ENCODE measurements at regions not wholly inside any gene's neighbourhood (a gene's known extent, or its start where the extent isn't known, plus 50 kb on each side); places are given as distances from the start of the nearest gene placed in this dataset.
"Not testable (repeated sequence)": the region's sequence is repeated elsewhere in the genome, so short reads cannot be mapped to it uniquely, and the experiment has no call there.

- Histone ChIP-seq H3K36me3 (no peaks in the 10 kb centered on the region), H3K27ac (no peak overlapping the region), H3K4me1 (no peaks in the 10 kb centered on the region), H3K27me3 (peaks cover 0 to 3% (median 0%) of the 10 kb centered on the region in 3 donors), H3K9me3 (no peaks in the 10 kb centered on the region), H3K4me3 (no peak overlapping the region)
- in situ Hi-C loops (cut with MboI; ENCODE audit: low sequenced_read_pairs in 4 of 4) (no loop called here), intact Hi-C loops (cut with DNase I; ENCODE audit: low total_unique reads) (no loop called here)
- ATAC-seq = no peak
- no peak for TF ChIP-seq POLR2A (IDR thresholded peaks at IDR 0.05)
- no peak for DNase-seq
These were observed 115.4 kb downstream of the CRYAA start for GRCh38 chr21:43284238-43284637.

GRCh38 chr21:43283925-43284221 is 115.1 kb downstream of the CRYAA start:
- in situ Hi-C loops (cut with MboI; ENCODE audit: low sequenced_read_pairs in 4 of 4); intact Hi-C loops (cut with DNase I; ENCODE audit: low total_unique reads); H3K36me3 ChIP-seq; H3K4me1 ChIP-seq; ATAC-seq; H3K27ac ChIP-seq; DNase-seq; H3K4me3 ChIP-seq; H3K27me3 ChIP-seq; H3K9me3 ChIP-seq: not testable (repeated sequence)

GRCh38 chr21:43283136-43283924 is 114.5 kb downstream of the CRYAA start:
- intact Hi-C loops (cut with DNase I; ENCODE audit: low total_unique reads) = no loop called here
- H3K4me1 ChIP-seq = no peaks in the 10 kb centered on the region
- in situ Hi-C loops (cut with MboI; ENCODE audit: low sequenced_read_pairs in 4 of 4) = no loop called here
- H3K27ac ChIP-seq = no peak overlapping the region
- peaks cover 0 to 7% (median 0%) of the 10 kb centered on the region in 3 donors for H3K27me3 ChIP-seq
- no peak overlapping the region for H3K4me3 ChIP-seq
- no peaks in the 10 kb centered on the region for H3K36me3 ChIP-seq
- ATAC-seq (no peak), DNase-seq (no peak)
- TF ChIP-seq POLR2A (IDR thresholded peaks at IDR 0.05) = no peak
- no peak for TF ChIP-seq CTCF (IDR thresholded peaks at IDR 0.05 in 4 of 5, conservative IDR thresholded peaks at IDR 0.05 in 1 of 5)
- H3K9me3 ChIP-seq = no peaks in the 10 kb centered on the region

GRCh38 chr21:43282358-43283120 is 113.7 kb downstream of the CRYAA start:
- Histone ChIP-seq H3K27me3 (peaks cover 0 to 7% (median 0%) of the 10 kb centered on the region in 3 donors), H3K9me3 (no peaks in the 10 kb centered on the region), H3K4me3 (no peak overlapping the region), H3K36me3 (no peaks in the 10 kb centered on the region), H3K4me1 (no peaks in the 10 kb centered on the region), H3K27ac (no peak overlapping the region)
- TF ChIP-seq CTCF (IDR thresholded peaks at IDR 0.05 in 4 of 5, conservative IDR thresholded peaks at IDR 0.05 in 1 of 5) (no peak), POLR2A (IDR thresholded peaks at IDR 0.05) (no peak)
- peak in 1 of 2 donors; percentile 12 for ATAC-seq
- intact Hi-C loops (cut with DNase I; ENCODE audit: low total_unique reads) (no loop called here), in situ Hi-C loops (cut with MboI; ENCODE audit: low sequenced_read_pairs in 4 of 4) (no loop called here)
- no peak for DNase-seq

- Histone ChIP-seq H3K9me3 (no peaks in the 10 kb centered on the region), H3K27me3 (peaks cover 0 to 7% (median 0%) of the 10 kb centered on the region in 3 donors), H3K4me3 (no peak overlapping the region), H3K27ac (no peak overlapping the region), H3K4me1 (no peaks in the 10 kb centered on the region), H3K36me3 (no peaks in the 10 kb centered on the region)
- TF ChIP-seq CTCF (IDR thresholded peaks at IDR 0.05 in 4 of 5, conservative IDR thresholded peaks at IDR 0.05 in 1 of 5) = no peak
- no peak for TF ChIP-seq POLR2A (IDR thresholded peaks at IDR 0.05)
- in situ Hi-C loops (cut with MboI; ENCODE audit: low sequenced_read_pairs in 4 of 4) (no loop called here), intact Hi-C loops (cut with DNase I; ENCODE audit: low total_unique reads) (no loop called here)
- ATAC-seq (no peak), DNase-seq (no peak)
These were observed 113.0 kb downstream of the CRYAA start for GRCh38 chr21:43281661-43282357.

All from gastrocnemius medialis (tissue), 4 donors.